Tibial artery (tissue), 4 donors: ENCODE measurements at regions not wholly inside any gene's neighbourhood (a gene's known extent, or its start where the extent isn't known, plus 50 kb on each side); places are given as distances from the start of the nearest gene placed in this dataset.

ENCODE experiments used
- DNase-seq, 2 donors: peaks; one replicate each; pipeline ENCODE4 v3.0.0-alpha.2; 2019
- H3K27ac ChIP-seq, 2 donors: fragments of 200-600 bp; sonication (generic) in 1 of 2; 1 replicate in 1 of 2; 2 replicates in 1 of 2; pipeline ENCODE4 v1.5.1; 2018 to 2019; ENCODE audit warnings: mild to moderate bottlenecking in 1 of 2
- H3K27me3 ChIP-seq, 2 donors: fragments of 200-600 bp; sonication (generic) in 1 of 2; one replicate each; pipeline versions ENCODE4 v1.5.1 to v1.6.0; 2016 to 2019
- H3K36me3 ChIP-seq, 3 donors: fragments of 200-600 bp; sonication (generic) in 2 of 3; one replicate each; pipeline ENCODE4 v1.5.1; 2016 to 2019; ENCODE audit warnings: mild to moderate bottlenecking in 2 of 3
- H3K4me1 ChIP-seq, 4 donors: fragments of 200-600 bp; sonication (generic) in 2 of 4; 1 replicate in 3 of 4; 2 replicates in 1 of 4; pipeline ENCODE4 v1.5.1; 2016 to 2019
- H3K4me3 ChIP-seq, 2 donors: fragments of 200-600 bp; sonication (generic) in 1 of 2; 1 replicate in 1 of 2; 2 replicates in 1 of 2; pipeline ENCODE4 v1.5.1; 2018 to 2019; ENCODE audit warnings: mild to moderate bottlenecking in 2 of 2
- H3K9me3 ChIP-seq, 3 donors: fragments of 200-600 bp; sonication (generic) in 1 of 3; one replicate each; pipeline ENCODE4 v1.5.1; 2016 to 2019
- CTCF ChIP-seq, 2 experiments: fragments of 200-600 bp in 1 of 2; fragments of 450-650 bp in 1 of 2; IDR thresholded peaks; one replicate each; pipeline ENCODE4 v1.5.1; 2017 to 2019; ENCODE audit warnings: antibody characterized with exemption in 2 of 2, mild to moderate bottlenecking in 1 of 2, moderate library complexity in 1 of 2
- intact Hi-C: fragments of 100-400 bp; cut with DNase I; formaldehyde crosslinking; loops from one replicate; pipeline ENCODE4 v1.15.0; 2023; ENCODE audit warnings: low total_unique reads

- Histone ChIP-seq H3K36me3 (no peaks in the 10 kb centered on the region), H3K4me1 (peaks cover 0 to 19% (median 6%) of the 10 kb centered on the region in 4 donors), H3K27ac (no peak overlapping the region), H3K27me3 (no peaks in the 10 kb centered on the region), H3K9me3 (no peaks in the 10 kb centered on the region), H3K4me3 (no peak overlapping the region)
- no peak for DNase-seq
- intact Hi-C loops: no loop called here
- TF ChIP-seq CTCF (IDR thresholded peaks at IDR 0.05): no peak
These were observed 96.8 kb upstream of the USP15 start for GRCh38 chr12:62163368-62163767.

GRCh38 chr12:62164036-62164435 is 96.2 kb upstream of the USP15 start:
- intact Hi-C loops: no loop called here
- H3K27ac ChIP-seq: no peak overlapping the region
- H3K27me3 ChIP-seq: no peaks in the 10 kb centered on the region
- no peak for TF ChIP-seq CTCF (IDR thresholded peaks at IDR 0.05)
- no peaks in the 10 kb centered on the region for H3K36me3 ChIP-seq
- H3K9me3 ChIP-seq: no peaks in the 10 kb centered on the region
- no peak for DNase-seq
- no peak overlapping the region for H3K4me3 ChIP-seq
- H3K4me1 ChIP-seq: peaks cover 0 to 12% (median 4%) of the 10 kb centered on the region in 4 donors

- Histone ChIP-seq H3K27me3 (no peaks in the 10 kb centered on the region), H3K9me3 (no peaks in the 10 kb centered on the region), H3K36me3 (no peaks in the 10 kb centered on the region), H3K27ac (no peak overlapping the region), H3K4me3 (no peak overlapping the region), H3K4me1 (no peaks in the 10 kb centered on the region)
- intact Hi-C loops: no loop called here
- no peak for DNase-seq
- no peak for TF ChIP-seq CTCF (IDR thresholded peaks at IDR 0.05)
These were observed 93.7 kb upstream of the USP15 start for GRCh38 chr12:62166525-62166924.

GRCh38 chr12:62168411-62168810 is 91.8 kb upstream of the USP15 start:
- Histone ChIP-seq H3K27me3 (no peaks in the 10 kb centered on the region), H3K4me1 (no peaks in the 10 kb centered on the region), H3K27ac (no peak overlapping the region), H3K36me3 (no peaks in the 10 kb centered on the region), H3K4me3 (no peak overlapping the region), H3K9me3 (no peaks in the 10 kb centered on the region)
- intact Hi-C loops: no loop called here
- no peak for TF ChIP-seq CTCF (IDR thresholded peaks at IDR 0.05)
- DNase-seq: no peak

GRCh38 chr12:62170241-62170640 is 90.0 kb upstream of the USP15 start:
- Histone ChIP-seq H3K4me1 (no peaks in the 10 kb centered on the region), H3K27me3 (no peaks in the 10 kb centered on the region), H3K36me3 (no peaks in the 10 kb centered on the region), H3K9me3 (no peaks in the 10 kb centered on the region), H3K4me3 (no peak overlapping the region), H3K27ac (no peak overlapping the region)
- DNase-seq: no peak
- TF ChIP-seq CTCF (IDR thresholded peaks at IDR 0.05): no peak
- intact Hi-C loops: no loop called here
